Spleen (tissue), 11 donors: ENCODE measurements at regions not wholly inside any gene's neighbourhood (a gene's known extent, or its start where the extent isn't known, plus 50 kb on each side); places are given as distances from the start of the nearest gene placed in this dataset.

Experiments used
- DNase-seq: peaks from one replicate; pipeline ENCODE4 v3.0.0-alpha.2; 2020
- H3K27ac ChIP-seq, 8 donors: fragments of 200-600 bp; sonication (generic) in 7 of 8; 1 replicate in 4 of 8; 2 replicates in 4 of 8; pipeline versions ENCODE4 v1.5.0 to v1.8.0; 2016 to 2021; ENCODE audit warnings: inconsistent platforms in 4 of 8, mild to moderate bottlenecking in 4 of 8, moderate library complexity in 1 of 8
- H3K27me3 ChIP-seq, 7 donors: fragments of 200-600 bp; sonication (generic) in 6 of 7; replicated peaks in 1 of 7; 1 replicate in 4 of 7; 2 replicates in 3 of 7; pipeline versions ENCODE4 v1.5.0 to v1.8.0; 2016 to 2021; ENCODE audit warnings: inconsistent platforms in 3 of 7, mild to moderate bottlenecking in 1 of 7
- H3K36me3 ChIP-seq, 6 donors: fragments of 200-600 bp; sonication (generic) in 5 of 6; 1 replicate in 4 of 6; 2 replicates in 2 of 6; pipeline versions ENCODE4 v1.5.0 to v1.8.0; 2016 to 2021; ENCODE audit warnings: inconsistent platforms in 2 of 6
- H3K4me1 ChIP-seq, 6 donors: fragments of 200-600 bp; sonication (generic) in 5 of 6; 1 replicate in 3 of 6; 2 replicates in 3 of 6; pipeline versions ENCODE4 v1.5.0 to v1.8.0; 2016 to 2021; ENCODE audit warnings: inconsistent platforms in 3 of 6
- H3K4me3 ChIP-seq, 8 donors: fragments of 200-600 bp; sonication (generic) in 7 of 8; 1 replicate in 4 of 8; 2 replicates in 4 of 8; pipeline versions ENCODE4 v1.5.0 to v1.8.0; 2016 to 2021; ENCODE audit warnings: inconsistent platforms in 4 of 8, mild to moderate bottlenecking in 4 of 8, moderate library complexity in 2 of 8
- H3K9me3 ChIP-seq, 8 donors: fragments of 200-600 bp; sonication (generic) in 7 of 8; 1 replicate in 4 of 8; 2 replicates in 4 of 8; pipeline versions ENCODE4 v1.5.0 to v1.8.0; 2016 to 2021; ENCODE audit warnings: inconsistent platforms in 4 of 8
- POLR2A ChIP-seq, 3 donors: fragments of 450-650 bp; IDR thresholded peaks; one replicate each; pipeline ENCODE4 v1.5.1; 2017; ENCODE audit warnings: antibody characterized with exemption in 3 of 3, mild to moderate bottlenecking in 1 of 3
- POLR2AphosphoS5 ChIP-seq, 3 donors: sonication (generic); formaldehyde crosslinking; IDR thresholded peaks; one replicate each; pipeline ENCODE4 v1.5.1; 2017; ENCODE audit warnings: antibody characterized with exemption in 3 of 3
- WGBS, 5 donors: extraction: QIAGEN DNeasy Blood & Tissue Kit in 3 of 5; methylation state at CpG; one replicate each; pipeline versions ENCODE4 v1.1.5 to v1.1.7; 2013 to 2018; 5-methylcytosine and 5-hydroxymethylcytosine counted together
- intact Hi-C: fragments of 100-400 bp; cut with DNase I; formaldehyde crosslinking; loops from one replicate; pipeline ENCODE4 v1.15.0; 2023; ENCODE audit warnings: low total_unique reads
- TF ChIP-seq, protein P1 (sequence below), 11 experiments: fragments of 200-600 bp in 7 of 11; fragments of 450-650 bp in 4 of 11; sonication (generic) in 4 of 11; IDR thresholded peaks in 8 of 11; conservative IDR thresholded peaks in 3 of 11; 1 replicate in 7 of 11; 2 replicates in 4 of 11; pipeline versions ENCODE4 v1.4.0 to v1.8.0; 2016 to 2021; ENCODE audit warnings: antibody characterized with exemption in 11 of 11, inconsistent platforms in 4 of 11, mild to moderate bottlenecking in 1 of 11
- donor health status: healthy with polysubstance abuse.
- donor health status: DM: no; HTN: no; CAD: no; lungs with moderate emphysema.
- donor health status: DM: no; HTN: no; CAD: no.
- donor health status: Bipolar disorder and iron deficiency.
- donor health status: healthy.
- donor health status: DM: no; HTN: no; CAD: no.
- donor health status: DM: yes; HTN: yes; CAD: no.

GRCh38 chr6:147903931-147904330, 395.4 kb downstream of the SAMD5 start:
- H3K4me1 ChIP-seq: no peaks in the 10 kb centered on the region
- intact Hi-C loops: no loop called here
- no peak for DNase-seq
- no peaks in the 10 kb centered on the region for H3K27me3 ChIP-seq
- no peak overlapping the region for H3K4me3 ChIP-seq
- TF ChIP-seq POLR2A (IDR thresholded peaks at IDR 0.05): no peak
- H3K27ac ChIP-seq: no peak overlapping the region
- no peaks in the 10 kb centered on the region for H3K9me3 ChIP-seq
- no peaks in the 10 kb centered on the region for H3K36me3 ChIP-seq
- WGBS, 5 donors: 85 to 95% (median 91%) methylated on average over 2 of the region's 2 CpGs

GRCh38 chr6:147904416-147904815, 395.9 kb downstream of the SAMD5 start:
- Histone ChIP-seq H3K36me3 (no peaks in the 10 kb centered on the region), H3K27ac (no peak overlapping the region), H3K27me3 (no peaks in the 10 kb centered on the region), H3K4me3 (no peak overlapping the region), H3K4me1 (no peaks in the 10 kb centered on the region), H3K9me3 (no peaks in the 10 kb centered on the region)
- WGBS, 5 donors: 79 to 95% (median 92%) methylated on average over 4 of the region's 4 CpGs
- TF ChIP-seq, protein P1, sequence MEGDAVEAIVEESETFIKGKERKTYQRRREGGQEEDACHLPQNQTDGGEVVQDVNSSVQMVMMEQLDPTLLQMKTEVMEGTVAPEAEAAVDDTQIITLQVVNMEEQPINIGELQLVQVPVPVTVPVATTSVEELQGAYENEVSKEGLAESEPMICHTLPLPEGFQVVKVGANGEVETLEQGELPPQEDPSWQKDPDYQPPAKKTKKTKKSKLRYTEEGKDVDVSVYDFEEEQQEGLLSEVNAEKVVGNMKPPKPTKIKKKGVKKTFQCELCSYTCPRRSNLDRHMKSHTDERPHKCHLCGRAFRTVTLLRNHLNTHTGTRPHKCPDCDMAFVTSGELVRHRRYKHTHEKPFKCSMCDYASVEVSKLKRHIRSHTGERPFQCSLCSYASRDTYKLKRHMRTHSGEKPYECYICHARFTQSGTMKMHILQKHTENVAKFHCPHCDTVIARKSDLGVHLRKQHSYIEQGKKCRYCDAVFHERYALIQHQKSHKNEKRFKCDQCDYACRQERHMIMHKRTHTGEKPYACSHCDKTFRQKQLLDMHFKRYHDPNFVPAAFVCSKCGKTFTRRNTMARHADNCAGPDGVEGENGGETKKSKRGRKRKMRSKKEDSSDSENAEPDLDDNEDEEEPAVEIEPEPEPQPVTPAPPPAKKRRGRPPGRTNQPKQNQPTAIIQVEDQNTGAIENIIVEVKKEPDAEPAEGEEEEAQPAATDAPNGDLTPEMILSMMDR (IDR thresholded peaks at IDR 0.05 in 8 of 11, conservative IDR thresholded peaks at IDR 0.05 in 3 of 11): no peak
- TF ChIP-seq POLR2A (IDR thresholded peaks at IDR 0.05) (no peak), POLR2AphosphoS5 (IDR thresholded peaks at IDR 0.05) (no peak)
- DNase-seq: no peak
- intact Hi-C loops: no loop called here

DNA sequence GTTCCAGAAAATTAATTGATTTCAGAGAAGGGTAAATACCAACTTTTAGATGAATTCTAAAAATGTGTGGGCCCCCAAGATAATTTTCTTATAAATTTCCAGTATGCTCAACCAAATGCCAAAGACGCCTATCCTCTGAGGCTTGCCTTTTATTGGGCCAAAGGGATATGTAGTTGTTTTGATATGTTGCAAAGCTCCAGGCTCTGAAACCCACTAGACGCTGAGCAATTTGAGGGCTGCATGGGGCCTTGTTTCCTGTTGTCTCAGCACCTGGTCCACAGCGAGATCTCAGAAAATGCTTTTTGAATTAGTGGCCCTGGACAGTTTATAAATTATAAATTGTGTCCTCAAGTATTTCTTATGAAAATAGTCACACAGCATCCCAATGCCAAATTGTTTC, 397.2 kb downstream of the SAMD5 start:
- Histone ChIP-seq H3K36me3 (no peaks in the 10 kb centered on the region), H3K4me1 (no peaks in the 10 kb centered on the region), H3K27ac (no peak overlapping the region), H3K9me3 (no peaks in the 10 kb centered on the region), H3K27me3 (no peaks in the 10 kb centered on the region), H3K4me3 (no peak overlapping the region)
- no peak for DNase-seq
- no peak for TF ChIP-seq POLR2A (IDR thresholded peaks at IDR 0.05)
- TF ChIP-seq, protein P1 (IDR thresholded peaks at IDR 0.05 in 8 of 11, conservative IDR thresholded peaks at IDR 0.05 in 3 of 11): no peak
- 79 to 93% (median 90%) methylated on average over 3 of the region's 3 CpGs for WGBS, 5 donors
- intact Hi-C loops: no loop called here

- TF ChIP-seq, protein P1 (IDR thresholded peaks at IDR 0.05 in 8 of 11, conservative IDR thresholded peaks at IDR 0.05 in 3 of 11): no peak
- TF ChIP-seq POLR2A (IDR thresholded peaks at IDR 0.05) (no peak), POLR2AphosphoS5 (IDR thresholded peaks at IDR 0.05) (no peak)
- intact Hi-C loops: no loop called here
- Histone ChIP-seq H3K27ac (no peak overlapping the region), H3K36me3 (no peaks in the 10 kb centered on the region), H3K4me3 (no peak overlapping the region), H3K9me3 (no peaks in the 10 kb centered on the region), H3K27me3 (no peaks in the 10 kb centered on the region), H3K4me1 (no peaks in the 10 kb centered on the region)
- DNase-seq: no peak
- WGBS, 5 donors: 76 to 90% (median 83%) methylated on average over 3 of the region's 3 CpGs
These were observed 397.9 kb downstream of the SAMD5 start for GRCh38 chr6:147906361-147906760.

- no peaks in the 10 kb centered on the region for H3K4me1 ChIP-seq
- DNase-seq: no peak
- H3K27me3 ChIP-seq: no peaks in the 10 kb centered on the region
- WGBS, 5 donors: 86 to 96% (median 92%) methylated on average over 7 of the region's 7 CpGs
- TF ChIP-seq, protein P1 (IDR thresholded peaks at IDR 0.05 in 8 of 11, conservative IDR thresholded peaks at IDR 0.05 in 3 of 11): no peak
- no peak for TF ChIP-seq POLR2A (IDR thresholded peaks at IDR 0.05)
- no peak for TF ChIP-seq POLR2AphosphoS5 (IDR thresholded peaks at IDR 0.05)
- no peak overlapping the region for H3K27ac ChIP-seq
- no peaks in the 10 kb centered on the region for H3K9me3 ChIP-seq
- intact Hi-C loops: no loop called here
- no peak overlapping the region for H3K4me3 ChIP-seq
- H3K36me3 ChIP-seq: no peaks in the 10 kb centered on the region
These were observed 401.1 kb downstream of the SAMD5 start for GRCh38 chr6:147909640-147910039.
